MM.1S (cell line): ENCODE measurements at regions not wholly inside any gene's neighbourhood (a gene's known extent, or its start where the extent isn't known, plus 50 kb on each side); places are given as distances from the start of the nearest gene placed in this dataset.

Experiments used
- DNase-seq: peaks from one replicate; pipeline ENCODE4 v3.0.0-alpha.2; 2015
- H2AFZ ChIP-seq: fragments of 300-600 bp; sonication (generic); 2 replicates; pipeline ENCODE4 v1.6.0; 2016; ENCODE audit warnings: antibody characterized with exemption, low read length
- H3F3A ChIP-seq: fragments of 300-600 bp; sonication (generic); 2 replicates; pipeline ENCODE4 v1.6.1; 2016; ENCODE audit warnings: mild to moderate bottlenecking, antibody characterized with exemption, low read length, moderate library complexity, mixed read lengths; ENCODE audit not compliant: insufficient read depth
- H3K27ac ChIP-seq: fragments of 300-600 bp; sonication (generic); 2 replicates; pipeline ENCODE4 v1.5.1; 2016; ENCODE audit warnings: mild to moderate bottlenecking, low read length
- H3K27me3 ChIP-seq: fragments of 300-600 bp; sonication (generic); replicated peaks from 2 replicates; pipeline ENCODE4 v1.6.0; 2016; ENCODE audit warnings: low read length; ENCODE audit not compliant: insufficient read depth
- H3K36me3 ChIP-seq: fragments of 300-600 bp; sonication (generic); replicated peaks from 2 replicates; pipeline ENCODE4 v1.6.1; 2016; ENCODE audit warnings: mild to moderate bottlenecking, low read length, mixed read lengths; ENCODE audit not compliant: insufficient read depth
- H3K4me1 ChIP-seq: fragments of 300-600 bp; sonication (generic); 2 replicates; pipeline ENCODE4 v1.6.1; 2016; ENCODE audit warnings: low read length, mixed read lengths
- H3K4me2 ChIP-seq: fragments of 300-600 bp; sonication (generic); 2 replicates; pipeline ENCODE4 v1.6.0; 2016; ENCODE audit warnings: low read depth, low read length
- H3K4me3 ChIP-seq: fragments of 300-600 bp; sonication (generic); 2 replicates; pipeline ENCODE4 v1.5.1; 2016; ENCODE audit warnings: low read length, mixed read lengths
- H3K79me2 ChIP-seq: fragments of 300-600 bp; sonication (generic); 2 replicates; pipeline ENCODE4 v1.6.1; 2016; ENCODE audit warnings: mixed run types, low read length, mixed read lengths
- H3K9ac ChIP-seq: fragments of 300-600 bp; sonication (generic); 2 replicates; pipeline ENCODE4 v1.6.1; 2016; ENCODE audit warnings: low read length, mixed read lengths
- H3K9me2 ChIP-seq: fragments of 300-600 bp; sonication (generic); replicated peaks from 2 replicates; pipeline ENCODE4 v1.6.1; 2016; ENCODE audit warnings: mild to moderate bottlenecking, low read length, mixed read lengths; ENCODE audit not compliant: insufficient read depth
- H3K9me3 ChIP-seq: fragments of 300-600 bp; sonication (generic); replicated peaks from 2 replicates; pipeline ENCODE4 v1.6.1; 2016; ENCODE audit warnings: mild to moderate bottlenecking, low read length, mixed read lengths; ENCODE audit not compliant: insufficient read depth
- H4K20me1 ChIP-seq: fragments of 300-600 bp; sonication (generic); 2 replicates; pipeline ENCODE4 v1.6.1; 2016; ENCODE audit warnings: mild to moderate bottlenecking, low read length, moderate library complexity, mixed read lengths; ENCODE audit not compliant: insufficient read depth
- CTCF ChIP-seq: fragments of 300-600 bp; sonication (generic); IDR thresholded peaks from 2 replicates; pipeline ENCODE4 v1.5.1; 2016; ENCODE audit warnings: antibody characterized with exemption, low read length, mixed read lengths
- EZH2 ChIP-seq: fragments of 300-600 bp; sonication (generic); optimal IDR thresholded peaks from 2 replicates; pipeline ENCODE3; 2017; ENCODE audit warnings: low read depth, mild to moderate bottlenecking, antibody characterized with exemption, low read length, mixed read lengths
- EZH2phosphoT487 ChIP-seq: fragments of 300-600 bp; sonication (generic); IDR thresholded peaks from 2 replicates; pipeline ENCODE4 v1.6.1; 2018; ENCODE audit warnings: antibody characterized with exemption, low read length

DNA sequence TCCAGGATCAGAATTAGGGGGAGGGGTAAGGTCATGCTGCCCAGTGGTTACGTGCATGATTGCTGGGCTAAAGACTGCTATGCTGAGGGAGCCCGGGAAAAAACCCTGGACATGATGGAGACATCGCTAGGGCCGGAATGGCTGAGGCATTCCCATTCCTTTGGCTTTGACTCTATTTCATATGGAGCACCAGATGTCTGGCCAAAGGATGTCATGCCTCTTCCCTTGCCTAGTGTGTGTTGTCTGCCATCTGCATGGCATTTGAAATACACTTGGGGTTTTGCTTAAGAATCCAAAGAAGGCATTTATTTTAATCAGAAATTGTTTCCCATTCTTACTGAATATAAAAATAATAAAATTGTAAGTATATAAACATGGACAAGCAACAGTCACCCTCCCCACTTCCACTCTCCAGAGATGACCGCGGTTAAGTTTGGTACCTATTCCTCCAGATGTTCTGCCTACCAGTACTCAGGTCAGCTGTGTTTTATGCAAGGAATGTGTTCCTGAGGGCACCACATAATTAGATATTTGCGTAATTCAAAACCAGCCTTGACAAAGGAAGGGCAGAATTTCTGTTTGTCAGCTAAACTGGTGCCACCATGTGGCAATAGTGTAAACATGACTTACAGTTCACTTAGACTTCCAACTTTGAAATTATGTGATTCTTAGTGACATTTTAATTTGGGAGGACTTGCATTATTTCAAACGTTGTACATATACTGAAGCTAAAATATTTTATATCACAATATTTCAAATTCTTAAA is 105.9 kb downstream of the CT47B1 start:
- Histone ChIP-seq H3K9me2 (no peaks in the 10 kb centered on the region), H4K20me1 (no peaks in the 10 kb centered on the region), H3K36me3 (no peaks in the 10 kb centered on the region), H3K4me3 (no peak overlapping the region), H3K4me1 (0 out of 2 replicates have a peak, but pooled peaks cover 6% of the 10 kb centered on the region), H3F3A (no peaks in the 10 kb centered on the region), H2AFZ (no peak overlapping the region), H3K4me2 (no peak overlapping the region), H3K9me3 (no peaks in the 10 kb centered on the region), H3K9ac (no peak overlapping the region), H3K27me3 (no peaks in the 10 kb centered on the region), H3K27ac (no peak overlapping the region), H3K79me2 (no peaks in the 10 kb centered on the region)
- DNase-seq = peak; percentile 77
- TF ChIP-seq EZH2phosphoT487 (no peak), CTCF (peak; percentile 56)

GRCh38 chrX:120768681-120769080 is 107.0 kb downstream of the CT47B1 start:
- no peaks in the 10 kb centered on the region for H3K27me3 ChIP-seq
- H3K4me2 ChIP-seq = no peak overlapping the region
- 0 out of 2 replicates have a peak, but pooled peaks cover 6% of the 10 kb centered on the region for H3K4me1 ChIP-seq
- no peak overlapping the region for H3K9ac ChIP-seq
- H3K27ac ChIP-seq = no peak overlapping the region
- no peaks in the 10 kb centered on the region for H3K9me2 ChIP-seq
- H2AFZ ChIP-seq = no peak overlapping the region
- no peaks in the 10 kb centered on the region for H3K9me3 ChIP-seq
- TF ChIP-seq EZH2phosphoT487 = no peak
- no peak for TF ChIP-seq CTCF
- TF ChIP-seq EZH2 = no peak
- H3K36me3 ChIP-seq = no peaks in the 10 kb centered on the region
- H3K4me3 ChIP-seq = no peak overlapping the region
- H3F3A ChIP-seq = no peaks in the 10 kb centered on the region
- H4K20me1 ChIP-seq = no peaks in the 10 kb centered on the region
- DNase-seq = no peak
- H3K79me2 ChIP-seq = no peaks in the 10 kb centered on the region

DNA sequence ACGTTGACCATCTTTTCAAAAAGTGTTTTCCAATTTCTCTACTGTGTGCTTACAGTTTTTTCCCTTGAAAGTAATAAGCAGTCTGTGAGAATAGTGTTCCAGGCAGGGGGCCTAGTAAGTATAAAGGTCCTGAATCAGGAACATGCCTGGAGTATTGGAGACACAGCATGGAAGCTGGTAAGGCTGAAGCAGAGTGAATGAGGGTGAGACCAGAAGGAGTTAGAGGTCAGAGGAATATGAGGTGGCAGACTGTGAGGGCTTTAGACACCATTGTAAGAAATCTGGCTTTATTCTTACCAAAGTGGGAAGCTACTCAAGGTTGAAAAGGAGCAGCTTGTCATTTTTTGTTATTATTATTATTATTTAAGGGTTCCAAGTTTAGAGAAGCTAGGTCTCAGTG is 107.4 kb downstream of the CT47B1 start:
- Histone ChIP-seq H3K9me3 (no peaks in the 10 kb centered on the region), H3K4me2 (no peak overlapping the region), H4K20me1 (no peaks in the 10 kb centered on the region), H3K36me3 (no peaks in the 10 kb centered on the region), H2AFZ (no peak overlapping the region), H3K9ac (no peak overlapping the region), H3K79me2 (no peaks in the 10 kb centered on the region), H3F3A (no peaks in the 10 kb centered on the region), H3K9me2 (no peaks in the 10 kb centered on the region), H3K4me1 (0 out of 2 replicates have a peak, but pooled peaks cover 6% of the 10 kb centered on the region), H3K27me3 (no peaks in the 10 kb centered on the region), H3K27ac (no peak overlapping the region), H3K4me3 (no peak overlapping the region)
- TF ChIP-seq CTCF (no peak), EZH2phosphoT487 (no peak), EZH2 (no peak)
- no peak for DNase-seq
